GM12891 (cell line): ENCODE measurements at regions not wholly inside any gene's neighbourhood (a gene's known extent, or its start where the extent isn't known, plus 50 kb on each side); places are given as distances from the start of the nearest gene placed in this dataset.

Source experiments
- POLR2A ChIP-seq: IDR thresholded peaks from 2 replicates; pipeline ENCODE4 v1.6.1; 2011; ENCODE audit warnings: low read depth, low read length, control low read depth
- POLR2AphosphoS5 ChIP-seq: IDR thresholded peaks from 2 replicates; pipeline ENCODE4 v1.6.1; 2011; ENCODE audit warnings: low read depth, low read length, control low read depth
- POU2F2 ChIP-seq: IDR thresholded peaks from 2 replicates; pipeline ENCODE4 v1.6.1; 2011; ENCODE audit warnings: low read depth, mild to moderate bottlenecking, control low read depth, low read length, moderate library complexity
- SPI1 ChIP-seq: IDR thresholded peaks from 2 replicates; pipeline ENCODE4 v1.6.1; 2011; ENCODE audit warnings: low read depth, low read length, control low read depth
- TAF1 ChIP-seq: IDR thresholded peaks from 2 replicates; pipeline ENCODE4 v1.6.1; 2011; ENCODE audit warnings: low read depth, low read length, control low read depth

DNA sequence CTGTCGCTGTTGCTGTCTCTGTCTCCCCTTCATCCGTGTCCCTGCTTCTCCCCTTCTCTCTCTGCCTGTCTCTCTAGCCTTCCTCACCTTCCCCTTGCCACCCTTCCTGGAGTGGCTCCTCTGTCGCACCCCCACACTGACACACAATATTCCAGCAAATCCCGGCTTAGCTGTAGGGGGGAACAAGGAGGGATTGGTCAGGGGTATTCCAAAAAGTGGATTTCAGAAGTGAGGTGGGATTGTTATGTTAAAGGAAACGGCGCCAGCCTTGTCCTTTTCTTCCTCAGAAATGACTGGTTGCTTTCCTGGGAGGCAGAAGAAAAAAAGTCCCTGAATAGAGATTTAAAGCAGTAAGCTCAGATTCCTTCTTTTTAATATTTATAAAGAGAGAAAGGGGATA is 76.3 kb upstream of the SIRPA start:
- TF ChIP-seq POLR2AphosphoS5, result no peak
- no peak for TF ChIP-seq TAF1
- no peak for TF ChIP-seq POLR2A
- no peak for TF ChIP-seq SPI1
- no peak for TF ChIP-seq POU2F2
